GM12875 (cell line): ENCODE measurements at regions not wholly inside any gene's neighbourhood (a gene's known extent, or its start where the extent isn't known, plus 50 kb on each side); places are given as distances from the start of the nearest gene placed in this dataset.

Source experiments
- H3K4me3 ChIP-seq: one replicate; pipeline ENCODE4 v1.5.1; 2011; ENCODE audit warnings: low read depth, low read length, control low read depth
- CTCF ChIP-seq: IDR thresholded peaks from 2 replicates; pipeline ENCODE4 v1.5.1; 2011; ENCODE audit warnings: low read depth, mild to moderate bottlenecking, control low read depth, inconsistent platforms, low read length, moderate library complexity, borderline replicate concordance; ENCODE audit not compliant: insufficient read depth

- TF ChIP-seq CTCF: no peak
- H3K4me3 ChIP-seq: no peak overlapping the region
Observed at GRCh38 chr4:123836851-123837595, 440.4 kb downstream of the SPRY1 start.

- no peak overlapping the region for H3K4me3 ChIP-seq
Observed at GRCh38 chr4:123838474-123838873, 441.9 kb downstream of the SPRY1 start.

GRCh38 chr4:123840197-123840596 is 443.6 kb downstream of the SPRY1 start:
- H3K4me3 ChIP-seq: no peak overlapping the region
- TF ChIP-seq CTCF: no peak

More at GRCh38 chr4:123838474-123838873, 441.9 kb downstream of the SPRY1 start:
- TF ChIP-seq CTCF: no peak

- no peak overlapping the region for H3K4me3 ChIP-seq
- no peak for TF ChIP-seq CTCF
Observed at GRCh38 chr4:123841447-123842121, 445.0 kb downstream of the SPRY1 start.

GRCh38 chr4:123843137-123843536 is 446.5 kb downstream of the SPRY1 start:
- no peak overlapping the region for H3K4me3 ChIP-seq
- no peak for TF ChIP-seq CTCF

- H3K4me3 ChIP-seq: no peak overlapping the region
Observed at GRCh38 chr4:123844374-123844773, 447.8 kb downstream of the SPRY1 start.

More at GRCh38 chr4:123844374-123844773, 447.8 kb downstream of the SPRY1 start:
- TF ChIP-seq CTCF: no peak
